Epithelial cell of esophagus (primary cell): ENCODE measurements at regions not wholly inside any gene's neighbourhood (a gene's known extent, or its start where the extent isn't known, plus 50 kb on each side); places are given as distances from the start of the nearest gene placed in this dataset.

Source experiments
- DNase-seq: peaks from one replicate; pipeline ENCODE4 v3.0.0; 2010; ENCODE audit warnings: low read depth
- H3K4me3 ChIP-seq: 2 replicates; pipeline ENCODE4 v1.5.1; 2011; ENCODE audit warnings: mild to moderate bottlenecking, low read length, control low read depth
- CTCF ChIP-seq: IDR thresholded peaks from 2 replicates; pipeline ENCODE4 v1.5.1; 2011; ENCODE audit warnings: low read depth, mild to moderate bottlenecking, low read length, control low read depth, inconsistent platforms; ENCODE audit not compliant: insufficient read depth; ENCODE audit errors: missing control alignments

GRCh38 chr3:107951126-107951525 lies 139.7 kb downstream of the CD47 start:
- TF ChIP-seq CTCF, result no peak
- H3K4me3 ChIP-seq, result no peak overlapping the region
- no peak for DNase-seq

- no peak for TF ChIP-seq CTCF
- no peak overlapping the region for H3K4me3 ChIP-seq
- no peak for DNase-seq
Observed at GRCh38 chr3:107950417-107950816, 140.4 kb downstream of the CD47 start.

GRCh38 chr3:107949394-107949970 lies 141.3 kb downstream of the CD47 start:
- H3K4me3 ChIP-seq, result no peak overlapping the region
- TF ChIP-seq CTCF, result no peak
- no peak for DNase-seq

- no peak overlapping the region for H3K4me3 ChIP-seq
- no peak for TF ChIP-seq CTCF
- DNase-seq, result no peak
Observed at GRCh38 chr3:107947203-107947602, 143.6 kb downstream of the CD47 start.

- H3K4me3 ChIP-seq, result no peak overlapping the region
Observed at GRCh38 chr3:107946700-107947099, 144.1 kb downstream of the CD47 start.

GRCh38 chr3:107945417-107946094 lies 145.3 kb downstream of the CD47 start:
- peak; percentile 52 for DNase-seq
- H3K4me3 ChIP-seq, result no peak overlapping the region
- no peak for TF ChIP-seq CTCF

More at GRCh38 chr3:107946700-107947099, 144.1 kb downstream of the CD47 start:
- DNase-seq, result no peak
- no peak for TF ChIP-seq CTCF

- H3K4me3 ChIP-seq, result no peak overlapping the region
- TF ChIP-seq CTCF, result no peak
- peak; percentile 33 for DNase-seq
Observed at GRCh38 chr3:107943786-107944523, 146.9 kb downstream of the CD47 start.
